Activated T-cell treated with anti-CD3 and anti-CD28 coated beads for 24 hours (primary cell): ENCODE measurements at regions not wholly inside any gene's neighbourhood (a gene's known extent, or its start where the extent isn't known, plus 50 kb on each side); places are given as distances from the start of the nearest gene placed in this dataset.
"Not testable (repeated sequence)": the region's sequence is repeated elsewhere in the genome, so short reads cannot be mapped to it uniquely, and the experiment has no call there.

Source experiments
- DNase-seq: peaks from one replicate; pipeline ENCODE4 v3.0.0-alpha.2; 2020; ENCODE audit warnings: low read depth

DNA sequence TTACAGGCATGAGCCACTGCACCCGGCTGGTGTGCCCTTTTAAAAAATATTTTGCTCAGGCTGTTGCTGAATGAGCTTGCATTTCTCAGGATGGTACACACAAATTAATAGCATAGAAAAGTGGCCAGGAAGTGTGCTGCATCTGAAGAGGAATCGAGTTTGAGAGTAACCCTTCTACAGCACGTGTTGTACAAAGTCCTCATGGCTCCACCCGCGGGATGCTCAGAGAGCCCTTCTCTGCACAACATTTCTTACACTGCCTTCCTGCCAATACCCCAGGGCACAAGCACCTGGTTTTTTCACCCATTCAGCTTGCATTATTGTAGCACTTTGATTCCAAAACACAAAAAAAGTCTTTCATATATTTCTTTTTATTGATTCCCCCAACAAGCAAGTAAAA is 90.1 kb upstream of the NEDD4L start:
- no peak for DNase-seq

DNA sequence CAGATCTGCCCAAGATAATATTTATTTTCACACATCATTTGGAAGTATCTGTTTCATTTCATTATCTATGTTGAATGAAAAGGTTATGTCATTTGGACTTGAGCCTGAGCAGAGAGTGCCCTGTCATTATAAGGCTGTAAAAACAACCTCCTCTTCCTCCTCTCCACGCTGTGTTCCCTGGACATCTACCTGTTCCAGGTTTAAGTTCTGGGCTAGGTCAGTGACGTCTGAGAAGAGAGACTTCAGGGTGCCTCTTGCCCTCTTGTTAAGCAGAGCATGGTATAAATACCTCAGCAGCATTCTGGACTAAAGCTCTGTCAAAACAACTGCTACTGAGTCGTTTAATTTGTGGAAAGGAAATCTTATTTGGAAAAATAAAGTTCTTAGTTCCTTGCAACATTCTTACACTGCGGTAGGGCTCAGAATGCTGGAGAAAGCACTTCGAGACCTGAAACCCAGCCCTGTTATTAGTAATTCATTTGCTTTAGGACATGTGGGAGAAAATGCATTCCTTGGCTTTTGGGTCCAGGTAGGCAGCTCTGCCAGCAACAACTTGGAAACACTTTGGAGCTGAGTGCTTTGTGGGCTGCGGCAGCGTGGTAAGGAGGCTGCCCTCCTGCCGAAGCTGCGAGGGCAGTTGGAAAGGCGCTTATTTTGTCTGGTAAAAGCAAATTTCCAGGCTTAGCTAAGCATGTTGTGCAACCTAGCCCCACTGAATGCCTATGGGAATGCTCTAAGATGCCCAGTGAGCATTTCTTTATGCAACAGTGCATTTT is 91.8 kb upstream of the NEDD4L start:
- no peak for DNase-seq

- DNase-seq: no peak
Observed at GRCh38 chr18:57951117-57951796, 92.8 kb upstream of the NEDD4L start.

DNA sequence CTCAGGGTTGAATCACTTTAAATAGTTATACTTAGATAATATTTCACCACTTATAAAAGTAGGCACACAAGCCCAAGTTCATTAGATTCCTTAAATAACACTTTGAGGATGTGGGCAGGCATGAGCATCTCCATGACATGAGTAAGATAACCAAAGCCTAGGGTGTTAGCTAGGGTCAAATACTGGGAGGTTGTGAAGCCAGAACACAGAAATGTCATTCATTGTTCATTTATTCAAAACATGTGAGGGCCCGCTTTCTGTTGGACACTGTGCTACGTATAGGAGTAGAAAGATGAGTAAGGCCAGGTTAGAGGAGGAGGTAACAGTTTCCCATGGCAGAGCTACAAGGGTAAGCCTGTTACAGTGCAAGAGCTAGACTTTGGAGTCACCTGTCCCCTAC is 93.5 kb upstream of the NEDD4L start:
- DNase-seq: no peak

DNA sequence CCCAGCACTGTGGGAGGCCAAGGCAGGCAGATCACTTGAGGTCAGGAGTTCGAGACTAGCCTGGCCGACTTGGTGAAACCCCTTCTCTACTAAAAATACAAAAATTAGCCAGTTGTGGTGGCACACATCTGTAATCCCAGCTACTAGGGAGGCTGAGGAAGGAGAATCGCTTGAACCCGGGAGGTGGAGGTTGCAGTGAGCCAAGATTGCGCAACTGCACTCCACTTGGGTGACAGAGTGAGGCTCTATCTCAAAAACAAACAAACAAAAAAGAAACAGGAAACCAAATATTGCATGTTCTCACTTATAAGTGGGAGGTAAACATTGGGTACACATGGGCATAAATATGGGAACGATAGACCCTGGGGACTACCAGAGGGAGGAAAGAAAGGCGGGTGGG is 94.7 kb upstream of the NEDD4L start:
- not testable (repeated sequence) for DNase-seq

- no peak for DNase-seq
Observed at GRCh38 chr18:57947117-57947516, 96.9 kb upstream of the NEDD4L start.

- DNase-seq: no peak
Observed at GRCh38 chr18:57943723-57944122, 100.3 kb upstream of the NEDD4L start.

DNA sequence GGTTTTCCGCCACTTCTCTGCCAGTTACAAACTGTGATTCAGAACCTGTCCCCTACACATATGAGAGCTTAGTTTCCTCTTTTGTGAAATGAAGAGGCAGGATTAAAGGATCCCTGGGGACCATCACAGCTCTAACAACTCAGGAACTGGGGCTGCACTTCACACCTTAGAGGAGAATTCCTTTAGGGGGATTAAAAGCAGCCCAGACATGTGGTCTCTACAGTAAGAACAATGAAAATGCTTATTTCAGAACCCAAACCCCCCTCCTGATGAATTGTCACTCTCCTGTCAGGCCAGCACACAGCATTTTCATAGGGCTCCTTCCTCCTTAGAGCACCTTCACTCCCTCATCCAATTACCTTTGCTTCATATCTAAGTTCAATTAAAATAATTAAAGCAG is 101.5 kb upstream of the NEDD4L start:
- no peak for DNase-seq

DNA sequence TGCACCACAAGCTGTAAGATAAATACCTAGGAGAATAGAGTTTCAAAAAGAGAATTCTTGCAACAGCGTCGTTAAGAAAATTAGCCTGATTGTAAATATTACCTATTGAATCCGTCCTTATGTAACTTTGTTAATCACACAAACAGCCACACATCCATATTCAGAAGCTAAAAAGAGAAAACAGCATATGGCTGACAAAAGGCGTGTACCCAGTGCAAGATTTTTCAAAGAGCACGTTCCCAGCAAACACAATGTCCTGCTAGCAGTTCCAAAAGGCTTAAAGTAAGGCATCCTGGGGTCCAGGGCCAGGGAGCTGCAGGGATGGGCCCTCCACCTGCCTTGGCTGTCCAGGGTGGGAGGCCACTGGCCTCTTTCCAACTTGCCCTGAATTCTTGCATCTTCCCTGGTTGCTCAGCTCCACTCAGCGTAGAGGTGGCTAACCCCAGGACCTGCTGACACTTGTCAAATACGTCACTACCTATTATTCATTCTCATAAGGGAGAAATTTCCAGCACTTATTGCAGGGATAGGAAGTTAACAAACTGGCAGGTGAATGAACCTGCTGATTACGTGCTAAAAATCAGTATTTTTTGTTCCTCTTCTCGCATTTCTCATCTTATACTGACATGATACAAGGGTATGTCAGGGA is 102.1 kb upstream of the NEDD4L start:
- DNase-seq: no peak

DNA sequence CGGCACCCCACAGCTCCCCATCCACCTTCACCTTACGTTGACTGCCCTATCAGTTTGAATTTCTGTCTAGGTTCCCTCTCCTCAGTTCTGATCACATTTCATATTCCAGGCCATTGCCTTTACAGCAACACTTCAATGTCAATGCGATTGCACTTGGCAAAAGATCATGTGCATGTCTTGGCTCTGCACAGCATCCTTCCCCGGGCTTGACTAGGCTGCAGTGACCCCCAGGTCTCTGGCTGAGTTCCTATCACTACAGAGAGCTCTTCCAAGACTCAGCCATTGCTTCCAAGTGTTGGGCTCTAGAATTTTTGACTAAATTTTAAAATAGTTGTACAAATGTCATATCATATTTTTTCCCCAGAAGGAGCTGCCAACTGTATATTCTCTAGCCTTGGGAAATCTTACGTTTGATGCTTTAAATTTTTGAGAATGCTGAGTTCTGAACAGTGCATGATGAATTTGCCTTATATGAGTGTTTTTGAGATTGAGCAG is 103.8 kb upstream of the NEDD4L start:
- DNase-seq: no peak

DNA sequence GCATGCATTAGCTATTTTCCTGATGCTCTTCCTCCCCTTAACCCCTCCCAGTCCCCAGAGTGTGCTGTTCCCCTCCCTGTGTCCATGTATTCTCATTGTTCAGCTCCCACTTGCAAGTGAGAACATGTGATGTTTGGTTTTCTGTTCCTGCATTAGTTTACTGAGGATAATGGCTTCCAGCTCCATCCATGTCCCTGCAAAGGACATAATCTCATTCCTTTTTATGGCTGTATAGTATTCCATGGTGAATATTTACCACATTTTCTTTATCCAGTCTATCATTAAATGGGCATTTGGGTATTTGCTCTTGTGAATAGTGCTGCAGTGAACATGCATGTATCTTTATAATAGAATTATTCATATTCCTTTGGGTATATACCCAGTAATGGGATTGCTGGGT is 109.7 kb upstream of the NEDD4L start:
- not testable (repeated sequence) for DNase-seq

- no peak for DNase-seq
Observed at GRCh38 chr18:57931038-57931437, 113.0 kb upstream of the NEDD4L start.

- DNase-seq: no peak
Observed at GRCh38 chr18:57930476-57930875, 113.5 kb upstream of the NEDD4L start.

DNA sequence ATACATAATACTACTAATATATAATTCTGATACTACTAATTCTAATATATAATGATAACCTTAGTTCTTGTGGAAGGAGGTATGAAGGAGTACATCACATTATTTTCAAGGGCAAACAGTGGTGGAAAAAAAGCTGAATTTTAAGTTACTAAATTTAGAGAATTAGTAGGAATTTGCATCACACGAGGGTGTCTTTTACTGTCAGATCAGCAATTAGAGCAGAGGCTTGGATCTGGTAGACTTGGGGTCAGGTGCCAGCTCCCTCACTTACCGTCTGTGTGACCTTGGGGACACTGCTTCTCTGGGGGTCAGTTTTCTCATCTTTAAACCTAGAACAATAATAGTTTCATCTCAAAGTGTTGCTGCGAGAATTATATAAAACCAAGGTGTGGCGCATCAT is 114.1 kb upstream of the NEDD4L start:
- no peak for DNase-seq

- no peak for DNase-seq
Observed at GRCh38 chr18:57928466-57928865, 115.6 kb upstream of the NEDD4L start.

GRCh38 chr18:57927511-57927910 is 116.5 kb upstream of the NEDD4L start:
- no peak for DNase-seq

- no peak for DNase-seq
Observed at GRCh38 chr18:57925706-57926105, 118.3 kb upstream of the NEDD4L start.

DNA sequence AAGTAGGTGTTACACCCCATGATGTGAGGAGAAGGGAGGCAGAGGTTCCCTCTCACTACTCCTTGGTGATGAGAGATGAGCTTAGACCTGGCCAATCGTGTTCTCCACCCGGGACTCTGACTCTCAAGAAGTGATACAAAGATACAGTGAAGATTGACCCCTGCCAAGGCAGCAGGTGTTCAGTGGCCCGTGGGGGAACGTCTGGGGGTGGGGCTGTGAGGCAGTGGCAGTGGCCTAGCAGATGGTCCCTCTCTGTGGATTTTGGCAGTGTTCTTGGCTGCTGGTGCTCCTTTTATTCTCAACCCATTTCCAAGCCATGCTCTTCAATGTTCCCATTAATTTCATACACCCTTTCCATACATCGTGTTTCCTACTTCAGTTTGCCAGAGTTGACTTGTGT is 120.4 kb upstream of the NEDD4L start:
- no peak for DNase-seq

DNA sequence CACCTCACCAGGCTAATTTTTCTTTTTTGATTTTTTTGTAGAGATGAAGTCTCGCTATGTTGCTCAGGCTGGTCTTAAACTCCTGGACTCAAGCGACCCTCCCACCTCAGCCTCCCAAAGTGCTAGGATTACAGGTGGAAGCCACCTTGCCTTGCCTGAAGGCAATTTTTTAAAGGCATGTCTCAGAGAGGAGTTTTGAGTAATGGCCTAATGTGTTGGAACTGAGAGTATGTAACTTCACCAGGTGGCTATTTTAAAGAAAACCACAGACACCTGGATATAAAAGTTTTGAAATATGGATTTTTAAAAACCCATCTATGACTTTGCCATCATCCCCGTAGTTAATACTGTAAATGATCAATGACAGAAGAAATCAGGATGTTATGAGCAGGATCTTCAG is 119.8 kb upstream of the ATP8B1 start:
- no peak for DNase-seq

DNA sequence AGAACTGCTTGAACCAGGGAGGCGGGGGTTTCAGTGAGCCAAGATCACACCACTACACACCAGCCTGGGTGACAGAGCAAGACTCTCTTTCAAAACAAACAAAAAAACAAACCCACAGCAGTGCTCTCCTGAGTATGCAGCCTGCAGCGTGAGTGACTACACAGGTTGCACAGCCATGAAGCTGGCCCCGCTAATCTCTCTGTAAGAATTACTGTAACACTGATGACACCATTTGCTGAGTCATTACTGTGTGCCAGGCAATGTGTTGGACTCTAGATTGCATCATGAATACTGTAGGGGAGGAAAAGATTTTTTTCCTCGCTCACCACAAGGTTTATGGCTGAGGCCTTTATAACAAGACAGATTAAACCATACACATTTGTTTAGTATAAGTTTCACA is 118.6 kb upstream of the ATP8B1 start:
- no peak for DNase-seq

- DNase-seq: no peak
Observed at GRCh38 chr18:57920036-57920435, 116.9 kb upstream of the ATP8B1 start.

GRCh38 chr18:57918601-57919000 is 115.5 kb upstream of the ATP8B1 start:
- no peak for DNase-seq

DNA sequence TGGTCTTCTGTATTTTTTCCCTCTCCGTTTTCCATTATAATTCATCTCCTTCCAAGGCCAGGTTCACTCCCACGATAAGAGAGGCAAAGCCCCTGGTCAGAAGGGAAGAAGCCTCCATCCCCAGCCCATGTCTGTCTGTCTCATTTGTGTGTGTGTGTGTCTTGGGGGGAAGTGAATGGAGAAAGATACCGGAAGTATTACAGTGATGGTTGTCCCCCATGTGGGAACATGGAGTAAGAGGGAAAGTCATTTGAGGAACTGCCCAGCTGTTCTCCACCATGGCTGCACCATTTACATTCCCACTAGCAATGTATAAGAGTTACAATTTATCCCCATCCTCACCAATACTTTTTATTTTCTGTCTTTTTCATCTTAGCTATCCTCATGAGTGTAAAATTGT is 113.6 kb upstream of the ATP8B1 start:
- no peak for DNase-seq
